GM21515 (cell line): ENCODE measurements at regions not wholly inside any gene's neighbourhood (a gene's known extent, or its start where the extent isn't known, plus 50 kb on each side); places are given as distances from the start of the nearest gene placed in this dataset.
"Not testable (repeated sequence)": the region's sequence is repeated elsewhere in the genome, so short reads cannot be mapped to it uniquely, and the experiment has no call there.

Experiments used
- ATAC-seq: cut with Tn5 transposase; IDR thresholded peaks from one replicate; pipeline ENCODE4 v1.9.1; 2021; ENCODE audit not compliant: unreplicated experiment

GRCh38 chr12:76180401-76181277 is 96.2 kb upstream of the NAP1L1 start:
- no peak for ATAC-seq

GRCh38 chr12:76178452-76178851 is 94.0 kb upstream of the NAP1L1 start:
- ATAC-seq = no peak

- ATAC-seq = no peak
Observed at GRCh38 chr12:76177821-76178220, 93.3 kb upstream of the NAP1L1 start.

- no peak for ATAC-seq
Observed at GRCh38 chr12:76176940-76177339, 92.5 kb upstream of the NAP1L1 start.

GRCh38 chr12:76175946-76176345 is 91.5 kb upstream of the NAP1L1 start:
- ATAC-seq = not testable (repeated sequence)

GRCh38 chr12:76173756-76174155 is 89.3 kb upstream of the NAP1L1 start:
- ATAC-seq = no peak

- peak; percentile 97 for ATAC-seq
Observed at GRCh38 chr12:76158518-76159321, 74.2 kb upstream of the NAP1L1 start.

GRCh38 chr12:76156726-76157125 is 72.2 kb upstream of the NAP1L1 start:
- no peak for ATAC-seq

- no peak for ATAC-seq
Observed at GRCh38 chr12:76156314-76156713, 71.8 kb upstream of the NAP1L1 start.

- no peak for ATAC-seq
Observed at GRCh38 chr12:76155157-76155670, 70.7 kb upstream of the NAP1L1 start.

- no peak for ATAC-seq
Observed at GRCh38 chr12:76153616-76154015, 69.1 kb upstream of the NAP1L1 start.

GRCh38 chr12:76152181-76152807 is 67.8 kb upstream of the NAP1L1 start:
- ATAC-seq = peak; percentile 87

GRCh38 chr12:76144245-76144549 is 59.7 kb upstream of the NAP1L1 start:
- peak; percentile 12 for ATAC-seq

GRCh38 chr12:76143343-76144244 is 59.1 kb upstream of the NAP1L1 start:
- peak; percentile 97 for ATAC-seq

GRCh38 chr12:76142305-76142704 is 57.8 kb upstream of the NAP1L1 start:
- ATAC-seq = no peak

GRCh38 chr12:76138656-76139055 is 54.2 kb upstream of the NAP1L1 start:
- ATAC-seq = no peak

GRCh38 chr12:76137606-76138005 is 53.1 kb upstream of the NAP1L1 start:
- no peak for ATAC-seq

GRCh38 chr12:76135456-76135855 is 51.0 kb upstream of the NAP1L1 start:
- no peak for ATAC-seq
